CD4-positive, alpha-beta T cell treated with Interleukin-15 for 1 hour (primary cell): ENCODE measurements at regions not wholly inside any gene's neighbourhood (a gene's known extent, or its start where the extent isn't known, plus 50 kb on each side); places are given as distances from the start of the nearest gene placed in this dataset.

Source experiments
- DNase-seq: peaks from one replicate; pipeline ENCODE4 v3.0.0-alpha.2; 2020

DNA sequence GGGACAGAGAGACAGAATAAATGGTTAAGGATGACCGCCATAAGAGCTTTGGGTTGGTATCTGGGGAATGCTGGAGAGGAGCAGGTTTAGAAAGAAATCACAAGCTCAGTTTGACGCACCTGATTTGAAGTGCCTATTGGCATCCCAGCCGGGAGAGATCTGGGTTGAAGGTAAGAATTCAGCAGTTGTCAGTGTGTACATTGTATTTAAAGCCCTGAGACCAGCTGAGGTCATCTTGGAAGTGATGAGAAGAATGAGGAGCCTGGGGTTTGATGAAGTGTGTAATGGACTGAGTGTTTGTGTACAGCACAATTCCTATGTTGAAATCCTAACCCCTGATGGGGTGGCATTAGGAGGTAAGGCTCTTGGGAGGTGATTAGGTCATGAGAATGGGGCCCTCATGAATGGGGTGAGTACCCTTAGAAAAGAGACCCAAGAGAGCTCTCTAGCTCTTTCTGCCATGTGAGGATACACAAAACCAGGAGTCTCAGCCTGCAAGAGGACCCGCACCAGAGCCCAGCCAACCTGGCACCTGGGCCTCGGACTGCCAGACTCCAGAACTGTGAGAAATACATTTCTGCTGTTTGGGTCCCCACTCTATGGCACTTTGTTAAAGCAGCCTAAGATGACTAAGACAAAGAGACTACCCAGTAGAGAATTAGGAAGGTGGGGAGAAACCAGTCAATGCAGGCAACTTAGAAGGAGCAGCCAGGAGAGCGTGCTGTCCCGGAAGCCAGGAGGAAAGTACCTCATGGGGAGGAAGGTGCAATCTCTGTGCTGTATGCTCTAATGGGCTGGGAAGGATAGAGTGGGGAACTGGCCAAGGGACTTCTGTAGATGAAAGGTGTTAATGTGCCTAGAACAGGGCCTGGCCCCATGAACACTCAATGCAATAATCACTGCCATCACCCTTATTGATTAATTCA is 133.7 kb upstream of the SLC24A3 start:
- no peak for DNase-seq

DNA sequence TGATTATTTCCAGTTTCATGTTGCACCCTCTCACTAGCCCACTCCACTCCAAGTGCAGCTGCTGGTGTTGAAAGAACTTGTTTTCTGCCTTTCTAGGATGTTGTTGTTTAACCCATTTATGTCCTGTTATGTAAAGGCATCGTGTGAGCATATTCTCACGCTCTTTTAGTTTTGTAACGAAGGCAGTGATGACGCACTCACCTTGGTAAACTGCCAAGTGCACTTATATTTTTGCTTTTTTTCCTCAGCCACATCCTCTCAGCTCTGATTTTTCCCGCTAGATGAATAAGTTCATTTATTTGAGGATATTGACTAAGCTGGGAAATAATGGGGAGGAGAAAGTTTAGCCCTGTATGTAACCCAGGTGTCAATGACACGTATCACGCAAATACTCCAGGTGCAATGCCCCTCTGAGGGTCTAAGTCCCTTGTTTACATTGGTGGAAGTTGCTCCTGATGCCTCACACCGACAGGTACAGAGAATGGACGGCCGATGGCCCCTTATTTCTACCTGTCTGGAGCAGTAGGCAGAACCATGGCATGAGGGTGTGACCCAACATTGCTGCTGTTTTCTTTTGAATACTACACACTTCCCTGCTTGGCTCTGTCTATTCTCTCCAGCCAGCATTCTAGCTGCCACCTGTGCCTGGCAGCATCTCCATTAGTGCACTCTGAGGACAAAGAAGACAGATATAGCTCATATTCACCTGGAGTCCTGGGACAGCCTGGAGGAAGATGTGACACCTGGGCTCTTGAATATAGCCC is 132.7 kb upstream of the SLC24A3 start:
- DNase-seq = no peak

DNA sequence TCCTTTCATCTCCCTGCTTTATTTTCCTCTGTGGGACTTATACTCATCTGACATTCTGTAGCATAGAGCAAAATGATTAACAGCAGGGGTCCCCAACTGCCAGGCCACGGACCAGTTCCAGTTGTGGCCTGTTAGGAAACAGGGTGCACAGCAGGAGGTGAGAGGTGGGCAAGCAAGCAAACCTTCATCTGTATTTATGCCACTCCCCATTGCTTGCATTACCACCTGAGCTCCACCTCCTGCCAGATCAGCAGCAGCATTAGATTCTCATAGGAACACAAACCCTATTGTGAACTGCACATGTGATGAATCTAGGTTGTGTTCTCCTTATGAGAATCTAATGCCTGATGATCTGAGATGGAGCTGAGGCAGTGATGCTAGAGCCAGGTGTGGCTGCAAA is 130.5 kb upstream of the SLC24A3 start:
- no peak for DNase-seq

- no peak for DNase-seq
Measured at GRCh38 chr20:19083136-19083621, 129.3 kb upstream of the SLC24A3 start.

- no peak for DNase-seq
Measured at GRCh38 chr20:19090332-19090731, 122.1 kb upstream of the SLC24A3 start.

- no peak for DNase-seq
Measured at GRCh38 chr20:19094959-19095541, 117.4 kb upstream of the SLC24A3 start.

GRCh38 chr20:19095762-19096161 is 116.7 kb upstream of the SLC24A3 start:
- no peak for DNase-seq

DNA sequence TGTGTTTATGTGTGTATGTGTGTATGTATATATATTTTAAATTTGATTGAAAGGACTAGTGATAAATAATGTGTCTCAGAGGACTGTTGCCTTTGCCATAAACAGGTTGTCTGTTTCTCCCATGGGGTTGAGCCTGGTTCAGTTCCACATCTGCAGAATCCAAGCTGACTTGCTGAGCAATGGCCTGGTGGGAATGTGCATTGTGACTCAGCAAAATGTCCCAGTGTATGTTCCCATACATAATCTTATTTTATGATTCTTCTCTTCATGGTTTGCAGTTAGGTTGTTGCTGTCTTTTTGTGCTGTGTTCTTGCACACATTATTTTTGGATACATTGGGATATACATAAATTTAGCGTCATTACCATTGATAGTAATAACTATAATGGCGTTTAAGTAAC is 115.6 kb upstream of the SLC24A3 start:
- no peak for DNase-seq

DNA sequence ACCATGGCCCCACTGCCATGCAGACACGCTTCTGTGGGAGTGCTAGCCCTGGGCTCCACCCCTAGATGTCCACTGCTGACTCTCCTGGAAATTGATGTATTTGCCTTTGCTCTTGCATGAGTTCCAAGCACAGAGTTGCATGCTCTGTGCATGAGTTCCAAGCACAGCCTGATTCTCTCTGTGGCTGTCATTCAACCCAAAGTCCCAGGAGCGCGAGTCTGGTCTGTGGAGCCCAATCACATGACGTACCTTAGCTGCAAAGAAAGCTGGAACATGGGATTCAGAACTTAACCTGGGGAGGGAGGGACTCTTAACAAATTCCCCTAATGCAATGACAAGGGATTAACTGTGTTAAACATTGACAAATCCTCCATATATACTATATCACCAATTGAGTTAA is 114.3 kb upstream of the SLC24A3 start:
- no peak for DNase-seq

DNA sequence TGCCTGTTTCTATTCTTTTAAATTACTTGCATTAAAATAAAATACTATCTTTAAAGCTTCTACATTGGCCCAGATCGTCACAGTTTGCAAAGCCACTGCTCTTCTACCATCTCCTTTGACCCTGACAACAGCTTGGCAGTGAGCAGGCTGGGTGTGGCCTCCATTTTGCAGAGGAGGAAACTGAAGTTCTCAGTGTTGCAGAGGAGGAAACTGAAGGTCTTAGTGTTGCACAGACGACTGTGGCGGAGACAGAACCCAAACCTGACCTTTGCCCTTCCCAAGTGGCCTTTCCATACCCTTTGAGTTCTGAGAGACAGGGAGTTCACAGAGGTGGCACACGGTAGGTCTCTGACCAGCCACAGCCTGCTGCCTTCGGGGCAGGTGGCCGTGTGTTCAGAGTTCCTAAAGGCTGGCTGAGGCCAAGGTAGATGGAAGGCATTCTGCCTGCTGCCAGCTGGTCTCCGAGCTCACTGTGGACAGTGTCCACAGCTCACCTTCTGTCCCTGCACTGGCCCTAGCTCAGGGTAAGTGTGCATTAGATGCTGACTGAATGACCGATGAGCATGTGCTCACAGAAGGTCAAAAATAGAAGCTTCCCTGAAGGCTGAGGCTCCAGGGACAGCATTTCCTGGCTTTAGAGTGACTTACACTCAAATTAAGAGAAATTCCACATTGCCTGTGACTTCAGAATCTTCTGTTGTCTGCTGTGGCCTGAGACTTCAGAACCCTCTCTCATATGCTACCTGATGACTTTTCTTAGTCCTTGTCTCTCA is 113.5 kb upstream of the SLC24A3 start:
- no peak for DNase-seq

DNA sequence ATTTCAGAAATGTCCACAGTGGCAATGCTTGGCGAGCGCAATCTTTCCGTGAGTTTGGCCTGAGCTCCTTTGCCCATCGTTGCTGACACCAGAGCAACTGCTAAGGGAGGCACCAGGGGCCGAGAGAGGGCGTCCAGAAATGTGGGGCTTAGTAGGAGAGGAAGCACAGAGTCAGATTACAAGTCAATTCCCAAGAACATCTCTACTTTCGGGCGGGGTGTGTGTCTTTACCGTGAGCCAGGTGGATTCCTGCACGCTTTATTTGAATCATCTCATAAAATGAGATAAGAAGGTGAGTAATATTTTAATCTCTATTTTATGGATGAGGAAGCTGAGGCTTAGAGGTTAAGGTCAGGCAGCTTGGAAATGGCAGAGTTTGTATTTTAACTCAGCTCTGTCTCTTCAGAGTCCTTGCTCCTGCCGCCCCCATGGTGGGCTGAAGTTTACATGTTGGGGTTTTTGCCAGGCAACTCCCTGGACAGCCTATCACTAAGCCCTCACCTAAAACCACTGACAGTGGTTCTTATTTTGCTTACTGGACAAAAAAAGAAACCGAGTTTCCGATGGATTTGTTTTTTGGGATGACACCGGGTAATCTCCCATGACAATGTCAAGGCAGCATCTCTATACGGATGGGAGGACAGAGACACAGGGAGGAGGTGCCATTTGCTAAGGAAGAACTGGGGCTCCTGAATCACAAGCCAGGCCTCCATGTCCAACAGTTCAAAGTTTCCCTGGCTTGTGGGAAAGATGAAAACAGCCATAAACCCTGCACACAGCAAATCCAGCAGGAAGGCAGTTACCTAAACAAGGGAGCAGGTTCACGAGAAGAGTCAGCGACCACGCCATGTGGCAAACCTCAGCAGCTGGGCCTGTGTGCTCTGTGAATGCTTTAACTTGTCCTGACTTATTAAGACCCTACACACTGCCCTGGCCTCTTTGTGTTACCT is 112.6 kb upstream of the SLC24A3 start:
- DNase-seq = no peak

DNA sequence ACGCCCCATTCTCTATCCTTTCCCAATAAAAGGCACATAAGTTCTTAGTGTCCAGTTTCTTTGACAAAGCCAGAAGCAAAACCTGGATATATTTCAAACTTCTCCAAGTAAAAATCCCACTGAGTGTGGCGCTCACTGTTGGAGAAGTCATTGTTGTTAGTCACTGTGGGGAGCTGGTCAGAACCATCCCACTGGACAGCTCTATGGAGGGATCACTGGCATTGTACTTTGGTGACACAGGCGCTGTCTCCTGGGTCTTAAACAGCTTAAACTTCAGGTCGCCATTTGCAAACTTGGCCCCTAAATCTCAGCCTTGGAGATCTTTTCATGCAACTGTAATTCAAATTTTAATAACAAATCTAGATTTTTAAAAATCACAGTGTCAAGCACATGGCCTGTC is 111.5 kb upstream of the SLC24A3 start:
- DNase-seq = no peak

DNA sequence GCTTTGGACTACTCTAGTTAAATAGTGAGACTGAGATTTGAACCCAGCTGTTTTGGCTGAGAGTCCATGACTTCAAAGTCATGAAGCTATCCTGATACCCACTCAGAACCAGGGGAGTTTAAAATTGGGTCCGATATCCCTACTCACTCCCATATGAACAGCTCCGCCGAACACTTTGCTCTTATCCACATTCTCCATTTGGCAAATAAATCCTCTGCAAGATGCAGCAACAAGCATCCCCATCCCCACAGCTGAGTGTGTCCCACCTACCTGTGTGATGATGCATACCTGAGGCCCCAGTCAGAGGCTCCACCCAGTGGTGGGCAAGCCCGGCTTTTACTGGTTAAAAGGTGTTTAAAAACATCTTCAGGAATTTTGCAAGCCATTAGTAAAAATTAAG is 108.3 kb upstream of the SLC24A3 start:
- DNase-seq = no peak

- no peak for DNase-seq
Measured at GRCh38 chr20:19108155-19108554, 104.3 kb upstream of the SLC24A3 start.

- no peak for DNase-seq
Measured at GRCh38 chr20:19110285-19110684, 102.2 kb upstream of the SLC24A3 start.

DNA sequence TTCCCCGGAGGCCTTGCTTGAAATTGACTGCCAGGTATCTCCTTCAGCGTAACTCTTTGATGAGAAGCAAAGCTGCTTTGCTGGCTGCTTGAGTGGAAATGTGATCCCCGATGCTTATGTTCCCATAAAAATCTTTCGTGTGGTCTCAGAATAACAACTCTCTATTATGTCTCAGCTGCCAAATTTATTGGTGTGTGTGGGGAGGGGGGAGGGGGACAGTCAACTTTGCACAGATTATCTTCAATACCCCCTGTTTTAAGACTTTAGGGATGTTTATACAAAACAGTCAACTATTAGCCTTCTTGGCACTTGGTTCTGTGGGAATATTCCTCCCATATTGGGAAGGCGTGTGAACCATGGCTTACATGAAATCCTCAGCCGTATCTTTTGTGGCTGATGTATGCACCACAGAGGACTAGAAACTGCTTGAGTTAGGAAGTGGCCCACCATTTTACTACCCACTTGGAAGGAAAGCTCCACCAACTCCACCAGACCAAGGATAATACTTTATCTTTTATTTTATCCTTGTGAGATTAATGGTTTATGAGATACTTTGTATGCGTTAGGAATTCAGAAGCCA is 101.5 kb upstream of the SLC24A3 start:
- DNase-seq = no peak

DNA sequence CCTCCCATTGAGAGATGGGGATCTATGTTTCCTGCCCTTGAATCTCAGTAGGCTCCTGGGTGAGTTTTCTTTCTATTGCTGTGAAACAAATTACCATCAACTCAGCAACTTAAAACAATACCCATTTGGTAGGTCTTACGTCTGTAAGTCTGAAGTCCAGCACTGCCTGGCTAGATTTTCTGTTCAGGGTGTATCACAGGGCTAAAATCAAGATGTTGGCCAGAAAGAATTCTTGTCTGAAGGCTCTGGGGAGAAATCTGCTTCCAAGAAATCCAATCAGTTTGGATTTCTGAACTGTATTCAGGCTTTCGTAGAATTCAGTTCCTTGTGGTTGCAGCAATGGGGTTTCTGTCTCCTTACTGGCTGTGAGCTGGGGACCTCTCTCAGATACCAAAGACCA is 99.6 kb upstream of the SLC24A3 start:
- DNase-seq = no peak

DNA sequence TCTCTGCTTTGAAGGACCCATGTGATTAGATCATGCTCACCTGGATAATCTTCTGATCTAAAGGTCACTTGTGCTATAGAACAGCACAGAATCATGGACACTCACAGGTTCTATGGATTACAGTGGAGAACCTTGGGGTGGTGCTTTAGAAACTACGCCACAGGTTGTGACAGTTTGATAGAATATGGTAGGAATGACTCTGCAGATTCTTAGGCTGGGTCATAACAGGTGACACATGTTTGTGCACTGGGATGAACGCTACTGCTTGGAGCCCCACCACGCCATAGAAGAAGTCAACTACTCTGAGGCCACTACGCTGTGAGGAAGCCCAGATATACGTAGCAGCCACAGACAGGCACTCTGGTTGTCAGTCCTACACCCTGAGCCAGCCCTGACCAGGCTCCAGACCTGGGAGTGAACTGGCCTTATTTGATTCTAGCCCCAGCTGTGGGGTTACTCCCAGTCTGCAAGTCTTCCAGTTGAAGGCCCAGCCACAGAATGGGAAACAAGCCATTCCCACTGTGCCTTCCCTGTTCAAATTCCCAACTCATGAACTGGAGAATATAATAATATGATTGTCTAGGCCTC is 99.0 kb upstream of the SLC24A3 start:
- DNase-seq = no peak

- DNase-seq = no peak
Measured at GRCh38 chr20:19114410-19114809, 98.0 kb upstream of the SLC24A3 start.

DNA sequence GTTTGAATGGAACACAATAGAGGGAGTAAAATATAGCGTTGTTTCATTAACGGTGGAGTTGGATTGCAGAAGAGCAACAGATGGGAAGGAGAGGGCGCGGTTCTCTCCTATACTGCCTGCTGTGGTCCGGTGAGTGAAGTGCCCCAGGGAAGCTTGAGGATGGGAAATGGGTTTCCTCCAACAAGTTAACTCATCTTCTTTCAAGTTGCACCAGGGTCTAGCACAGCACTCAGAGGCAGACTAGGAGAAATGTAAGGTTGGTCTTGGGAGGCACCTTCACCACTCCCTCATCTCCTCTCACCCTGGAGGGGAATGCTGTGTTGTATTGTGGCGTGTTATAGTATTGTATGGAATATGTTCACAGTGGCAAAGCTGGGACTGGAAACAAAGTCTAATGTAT is 96.9 kb upstream of the SLC24A3 start:
- no peak for DNase-seq

- no peak for DNase-seq
Measured at GRCh38 chr20:19120011-19120410, 92.4 kb upstream of the SLC24A3 start.
